ENCODE measurements at regions not wholly inside any gene's neighbourhood (a gene's known extent, or its start where the extent isn't known, plus 50 kb on each side); places are given as distances from the start of the nearest gene placed in this dataset.
A peak's percentile ranks its signal among the peaks of the same experiment; 100 is the strongest.

DNA sequence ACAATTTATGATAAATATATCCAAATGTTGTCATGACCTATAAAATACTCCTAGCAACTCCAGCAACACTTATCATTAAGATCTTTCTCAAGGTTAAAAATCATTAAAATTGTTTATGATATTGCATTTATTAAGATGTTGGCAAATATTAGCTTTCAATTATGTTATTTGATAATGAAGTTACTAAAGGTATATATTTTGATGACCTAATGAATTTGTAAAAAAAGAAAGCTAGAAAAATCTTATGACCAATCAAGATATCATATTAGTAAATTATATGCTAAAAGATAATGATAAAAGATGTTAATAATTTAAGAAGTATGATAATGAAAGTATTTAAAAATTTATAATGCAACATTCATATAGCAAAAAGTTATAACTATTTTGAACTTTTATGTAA is 66.3 kb upstream of the RAB18 start:
- ATAC-seq (no peak), DNase-seq (no peak), FAIRE-seq (peak; percentile 70)
- Histone ChIP-seq H3K36me3 (no peaks in the 10 kb centered on the region), H3K9me3 (no peaks in the 10 kb centered on the region), H3K4me1 (no peaks in the 10 kb centered on the region), H3K4me3 (no peak overlapping the region), H3K27me3 (no peaks in the 10 kb centered on the region), H3K27ac (no peak overlapping the region)
- intact Hi-C loops (cut with DNase I) = no loop called here
- TF ChIP-seq, protein P1, sequence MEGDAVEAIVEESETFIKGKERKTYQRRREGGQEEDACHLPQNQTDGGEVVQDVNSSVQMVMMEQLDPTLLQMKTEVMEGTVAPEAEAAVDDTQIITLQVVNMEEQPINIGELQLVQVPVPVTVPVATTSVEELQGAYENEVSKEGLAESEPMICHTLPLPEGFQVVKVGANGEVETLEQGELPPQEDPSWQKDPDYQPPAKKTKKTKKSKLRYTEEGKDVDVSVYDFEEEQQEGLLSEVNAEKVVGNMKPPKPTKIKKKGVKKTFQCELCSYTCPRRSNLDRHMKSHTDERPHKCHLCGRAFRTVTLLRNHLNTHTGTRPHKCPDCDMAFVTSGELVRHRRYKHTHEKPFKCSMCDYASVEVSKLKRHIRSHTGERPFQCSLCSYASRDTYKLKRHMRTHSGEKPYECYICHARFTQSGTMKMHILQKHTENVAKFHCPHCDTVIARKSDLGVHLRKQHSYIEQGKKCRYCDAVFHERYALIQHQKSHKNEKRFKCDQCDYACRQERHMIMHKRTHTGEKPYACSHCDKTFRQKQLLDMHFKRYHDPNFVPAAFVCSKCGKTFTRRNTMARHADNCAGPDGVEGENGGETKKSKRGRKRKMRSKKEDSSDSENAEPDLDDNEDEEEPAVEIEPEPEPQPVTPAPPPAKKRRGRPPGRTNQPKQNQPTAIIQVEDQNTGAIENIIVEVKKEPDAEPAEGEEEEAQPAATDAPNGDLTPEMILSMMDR (IDR thresholded peaks at IDR 0.05) = no peak

DNA sequence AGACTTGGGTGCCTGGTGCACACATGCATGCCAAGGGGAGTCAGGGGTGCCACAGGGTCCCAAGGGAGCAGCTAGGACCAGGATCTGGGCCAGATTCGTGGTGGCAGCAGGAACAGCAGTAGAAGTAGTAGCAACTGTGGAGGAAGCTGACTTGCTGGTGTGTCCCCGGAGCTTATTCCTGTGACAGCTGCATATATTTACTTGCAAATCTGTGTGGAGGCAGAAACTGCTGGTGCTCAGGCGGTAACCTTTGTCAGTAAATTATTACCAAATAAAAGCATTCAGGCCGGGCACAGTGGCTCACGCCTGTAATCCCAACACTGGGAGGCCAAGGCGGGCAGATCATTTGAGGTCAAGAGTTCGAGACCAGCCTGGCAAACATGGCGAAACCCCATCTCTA is 67.4 kb upstream of the RAB18 start:
- no peak overlapping the region for H3K27ac ChIP-seq
- intact Hi-C loops (cut with DNase I) = no loop called here
- no peaks in the 10 kb centered on the region for H3K9me3 ChIP-seq
- 76 to 79% methylated on average over 8 of the region's 8 CpGs for WGBS, 2 donors
- H3K27me3 ChIP-seq = no peaks in the 10 kb centered on the region
- ATAC-seq (no peak), FAIRE-seq (no peak), DNase-seq (no peak)
- H3K4me3 ChIP-seq = no peak overlapping the region
- H3K4me1 ChIP-seq = no peaks in the 10 kb centered on the region
- no peaks in the 10 kb centered on the region for H3K36me3 ChIP-seq
- TF ChIP-seq, protein P1 (IDR thresholded peaks at IDR 0.05) = no peak

DNA sequence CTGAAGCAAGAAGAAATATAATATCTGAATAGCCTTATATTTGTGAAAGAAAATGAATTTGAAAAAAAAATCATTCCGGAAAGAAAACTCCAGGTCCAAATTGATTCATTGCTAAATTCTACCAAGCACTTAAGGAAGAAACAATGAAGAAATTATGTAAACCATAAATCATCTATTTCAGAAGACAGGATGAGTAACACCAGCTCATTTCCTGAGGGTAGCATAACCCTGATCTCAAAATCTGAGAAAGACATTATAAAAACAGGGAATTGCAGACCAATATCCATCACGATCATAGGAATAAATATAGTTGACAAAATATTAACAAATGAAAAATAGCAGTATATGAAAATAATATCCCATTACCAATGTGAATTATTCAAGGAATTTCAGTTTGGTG is 70.1 kb upstream of the RAB18 start:
- Histone ChIP-seq H3K4me3 (no peak overlapping the region), H3K27me3 (no peaks in the 10 kb centered on the region), H3K36me3 (no peaks in the 10 kb centered on the region), H3K27ac (no peak overlapping the region), H3K9me3 (no peaks in the 10 kb centered on the region), H3K4me1 (no peaks in the 10 kb centered on the region)
- TF ChIP-seq, protein P1 (IDR thresholded peaks at IDR 0.05) = no peak
- 74 to 87% methylated on average over 2 of the region's 2 CpGs for WGBS, 2 donors
- DNase-seq (no peak), FAIRE-seq (no peak), ATAC-seq (no peak)
- intact Hi-C loops (cut with DNase I) = no loop called here

DNA sequence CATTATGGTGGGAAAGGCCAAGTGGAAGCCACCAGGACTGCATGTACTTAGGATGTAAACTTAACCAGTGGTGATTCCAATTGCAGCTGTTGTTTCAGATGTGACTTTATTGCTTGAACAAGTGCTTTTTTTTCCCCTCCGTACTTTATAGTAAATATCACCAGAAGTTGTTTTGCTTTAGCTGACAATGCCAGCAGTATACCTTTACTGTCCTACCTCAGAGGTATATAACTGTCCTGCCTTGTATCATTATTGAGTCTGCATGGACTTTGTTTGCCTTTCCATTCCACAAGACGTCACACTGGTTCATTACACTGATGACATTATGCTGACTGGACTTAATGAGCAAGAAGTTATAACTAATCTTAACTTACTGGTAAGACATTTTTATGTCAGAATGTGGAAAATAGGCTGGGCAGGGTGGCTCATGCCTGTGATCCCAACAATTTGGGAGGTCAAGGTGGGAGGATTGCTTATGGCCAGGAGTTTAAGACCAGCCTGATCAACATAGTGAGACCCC is 77.1 kb upstream of the RAB18 start:
- DNase-seq (no peak), ATAC-seq (no peak), FAIRE-seq (no peak)
- WGBS, 2 donors = 40 to 46% methylated on average over 2 of the region's 2 CpGs
- Histone ChIP-seq H3K4me1 (no peaks in the 10 kb centered on the region), H3K27ac (no peak overlapping the region), H3K36me3 (no peaks in the 10 kb centered on the region), H3K4me3 (no peak overlapping the region), H3K9me3 (no peaks in the 10 kb centered on the region), H3K27me3 (no peaks in the 10 kb centered on the region)
- TF ChIP-seq, protein P1 (IDR thresholded peaks at IDR 0.05) = no peak
- intact Hi-C loops (cut with DNase I) = no loop called here

DNA sequence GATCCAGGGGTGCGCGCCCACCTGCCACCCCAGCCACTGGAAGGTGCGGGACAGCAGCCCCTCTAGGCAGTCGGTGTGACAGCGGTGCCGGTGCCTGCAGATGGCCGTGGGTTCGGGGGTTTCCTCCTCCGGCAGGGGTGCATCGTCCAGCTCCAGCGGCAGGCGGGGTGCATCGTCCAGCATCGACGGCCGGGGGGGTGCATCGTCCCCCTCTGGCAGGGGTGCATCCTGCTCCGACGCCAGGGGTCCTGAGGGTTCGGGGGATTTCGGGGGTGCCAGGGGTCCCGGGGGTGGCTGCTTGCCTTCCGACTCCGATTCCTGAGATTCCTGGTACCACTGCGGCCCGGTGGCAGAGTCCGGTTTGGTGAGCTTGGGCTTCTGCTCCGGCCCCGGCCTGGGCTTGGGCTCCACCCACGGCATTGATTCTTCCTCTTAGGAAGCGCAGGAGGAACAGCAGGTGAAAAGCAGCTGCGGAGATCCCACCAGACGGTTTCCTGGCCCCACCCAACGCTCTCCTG is 90.2 kb upstream of the RAB18 start:
- no peak overlapping the region for H3K27ac ChIP-seq
- no peak for FAIRE-seq
- H3K4me1 ChIP-seq = no peaks in the 10 kb centered on the region
- peak overlapping the region in 3 of 4 donors; percentile 12 to 29 (median 20) for H3K4me3 ChIP-seq
- DNase-seq = peak in 5 of 6 donors; percentile 21 to 75 (median 37)
- H3K27me3 ChIP-seq = no peaks in the 10 kb centered on the region
- 39 to 47% methylated on average over 34 of the region's 34 CpGs for WGBS, 2 donors
- peak in 3 of 4 donors; percentile 72 to 82 (median 75) for ATAC-seq
- intact Hi-C loops (cut with DNase I) = no loop called here
- TF ChIP-seq, protein P1 (IDR thresholded peaks at IDR 0.05) = no peak
- H3K9me3 ChIP-seq = no peaks in the 10 kb centered on the region
- no peaks in the 10 kb centered on the region for H3K36me3 ChIP-seq

Measured in pancreas (tissue), 10 donors.